CD4-positive, CD25-positive, alpha-beta regulatory T cell (primary cell): ENCODE measurements at regions not wholly inside any gene's neighbourhood (a gene's known extent, or its start where the extent isn't known, plus 50 kb on each side); places are given as distances from the start of the nearest gene placed in this dataset.

ENCODE experiments used
- ATAC-seq, 2 donors: fragments of 150-1000 bp; cut with Tn5 transposase; one replicate each; pipeline ENCODE4 v1.10.0; 2021; ENCODE audit warnings: low read depth in 2 of 2, moderate number of reproducible peaks in 2 of 2, moderate library complexity in 1 of 2
- DNase-seq, 3 donors: peaks; one replicate each; pipeline versions ENCODE4 v3.0.0 to v3.0.0-alpha.2; 2012 to 2022; ENCODE audit warnings: mixed read lengths in 1 of 3
- H3K27ac ChIP-seq: one replicate; pipeline ENCODE4 v1.7.0; 2013; ENCODE audit warnings: mild to moderate bottlenecking, low read length; ENCODE audit not compliant: insufficient read depth, poor library complexity, severe bottlenecking
- H3K27me3 ChIP-seq: one replicate; pipeline ENCODE4 v1.7.0; 2013; ENCODE audit warnings: low read length; ENCODE audit not compliant: control insufficient read depth, insufficient read depth
- H3K36me3 ChIP-seq: one replicate; pipeline ENCODE4 v1.7.0; 2013; ENCODE audit warnings: mild to moderate bottlenecking, low read length, moderate library complexity; ENCODE audit not compliant: control insufficient read depth, insufficient read depth
- H3K4me1 ChIP-seq: 2 replicates; pipeline ENCODE4 v1.7.0; 2013; ENCODE audit warnings: mild to moderate bottlenecking, low read length; ENCODE audit not compliant: insufficient read depth, control insufficient read depth, poor library complexity, severe bottlenecking
- H3K4me3 ChIP-seq: one replicate; pipeline ENCODE4 v1.7.0; 2013; ENCODE audit warnings: low read depth, mild to moderate bottlenecking, low read length, moderate library complexity
- H3K9me3 ChIP-seq, 2 experiments: 1 replicate in 1 of 2; 2 replicates in 1 of 2; pipeline ENCODE4 v1.7.0; 2013; ENCODE audit warnings: low read length in 2 of 2, mild to moderate bottlenecking in 1 of 2, moderate library complexity in 1 of 2; ENCODE audit not compliant: control insufficient read depth in 2 of 2
- H3K27ac Mint-ChIP-seq, 3 donors: one replicate each; pipeline ENCODE4 v1.8.0; 2020 to 2022; ENCODE audit warnings: mild to moderate bottlenecking in 3 of 3, mixed read lengths in 3 of 3, moderate library complexity in 2 of 3
- H3K27me3 Mint-ChIP-seq: one replicate; pipeline ENCODE4 v1.8.0; 2022; ENCODE audit warnings: mild to moderate bottlenecking, mixed read lengths
- H3K36me3 Mint-ChIP-seq: one replicate; pipeline ENCODE4 v1.8.0; 2020; ENCODE audit warnings: mixed read lengths
- H3K4me1 Mint-ChIP-seq, 4 donors: one replicate each; pipeline ENCODE4 v1.8.0; 2020 to 2022; ENCODE audit warnings: mixed read lengths in 4 of 4, mild to moderate bottlenecking in 1 of 4
- H3K4me3 Mint-ChIP-seq, 4 donors: one replicate each; pipeline ENCODE4 v1.8.0; 2020 to 2022; ENCODE audit warnings: mild to moderate bottlenecking in 4 of 4, mixed read lengths in 4 of 4, moderate library complexity in 3 of 4
- H3K9me3 Mint-ChIP-seq, 7 donors: one replicate each; pipeline ENCODE4 v1.8.0; 2020 to 2022; ENCODE audit warnings: mixed read lengths in 7 of 7, mild to moderate bottlenecking in 3 of 7, moderate library complexity in 2 of 7

DNA sequence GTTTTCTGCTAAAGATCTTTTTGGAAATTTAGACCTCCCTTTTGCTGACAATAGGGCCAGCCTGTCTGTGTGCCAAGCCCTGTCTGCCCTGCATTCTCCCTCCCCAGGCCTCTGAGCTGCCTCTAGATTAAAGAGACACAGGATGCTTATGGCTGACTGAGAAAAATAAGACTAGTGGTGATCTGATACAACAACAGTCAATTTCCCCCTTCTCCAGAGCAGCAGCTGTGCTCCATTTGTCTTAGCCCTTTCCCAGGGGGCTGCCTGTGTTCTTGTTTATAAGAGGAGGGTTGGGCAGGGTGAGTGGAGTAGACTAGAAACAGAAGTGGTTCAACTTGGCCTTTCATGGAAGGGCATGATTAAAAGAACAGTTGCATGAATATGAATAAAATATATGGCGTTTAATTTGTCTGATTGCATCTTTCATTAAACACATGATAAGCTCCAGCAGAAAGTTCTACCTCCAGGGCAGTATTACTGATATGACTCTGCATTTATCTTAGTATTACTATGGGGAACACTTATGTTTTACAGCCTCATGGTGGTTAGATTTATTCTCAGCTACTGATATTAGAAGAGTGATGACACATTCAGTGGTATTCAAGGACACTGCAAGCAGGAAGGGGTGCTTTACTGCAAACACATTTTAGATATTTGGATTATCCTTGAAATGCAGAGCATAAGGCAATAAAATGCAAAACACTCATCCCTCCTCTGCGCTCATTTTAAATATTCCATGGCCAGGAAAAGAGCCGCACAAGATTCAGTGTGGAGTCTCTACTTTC is 150.2 kb upstream of the CLEC14A start:
- Histone ChIP-seq H3K27ac (no peak overlapping the region), H3K36me3 (no peaks in the 10 kb centered on the region), H3K4me1 (no peaks in the 10 kb centered on the region), H3K4me3 (no peak overlapping the region), H3K27me3 (no peaks in the 10 kb centered on the region), H3K9me3 (no peaks in the 10 kb centered on the region)
- Mint-ChIP-seq H3K27ac (no peak overlapping the region), H3K4me3 (no peak overlapping the region), H3K36me3 (no peaks in the 10 kb centered on the region), H3K9me3 (no peaks in the 10 kb centered on the region), H3K27me3 (peaks cover 10% of the 10 kb centered on the region), H3K4me1 (no peaks in the 10 kb centered on the region)
- DNase-seq (no peak), ATAC-seq (no peak)

DNA sequence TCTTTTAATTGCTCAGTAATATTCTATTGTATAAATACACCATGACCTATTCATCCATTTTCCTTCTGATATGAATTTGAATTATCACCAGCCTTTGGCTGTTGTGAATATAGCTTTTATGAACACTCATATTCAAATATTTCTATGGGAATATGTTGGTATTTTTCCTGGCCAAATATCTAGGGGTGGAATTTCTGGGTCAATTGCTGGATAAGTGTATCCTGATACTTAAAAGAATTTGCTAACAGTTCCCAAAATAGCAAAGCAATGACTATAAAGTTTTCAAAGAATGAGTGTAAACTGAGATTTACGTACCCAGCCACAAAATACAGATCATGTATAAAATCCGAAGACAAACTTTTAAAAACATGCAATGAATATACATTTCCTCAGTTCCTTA is 148.7 kb upstream of the CLEC14A start:
- no peak overlapping the region for H3K27ac Mint-ChIP-seq
- no peaks in the 10 kb centered on the region for H3K9me3 Mint-ChIP-seq
- ATAC-seq (no peak), DNase-seq (no peak)
- H3K4me1 ChIP-seq: no peaks in the 10 kb centered on the region
- no peak overlapping the region for H3K27ac ChIP-seq
- H3K4me3 Mint-ChIP-seq: no peak overlapping the region
- H3K27me3 ChIP-seq: no peaks in the 10 kb centered on the region
- no peaks in the 10 kb centered on the region for H3K4me1 Mint-ChIP-seq
- no peaks in the 10 kb centered on the region for H3K9me3 ChIP-seq
- no peak overlapping the region for H3K4me3 ChIP-seq
- no peaks in the 10 kb centered on the region for H3K36me3 Mint-ChIP-seq
- peaks cover 8% of the 10 kb centered on the region for H3K27me3 Mint-ChIP-seq
- no peaks in the 10 kb centered on the region for H3K36me3 ChIP-seq

DNA sequence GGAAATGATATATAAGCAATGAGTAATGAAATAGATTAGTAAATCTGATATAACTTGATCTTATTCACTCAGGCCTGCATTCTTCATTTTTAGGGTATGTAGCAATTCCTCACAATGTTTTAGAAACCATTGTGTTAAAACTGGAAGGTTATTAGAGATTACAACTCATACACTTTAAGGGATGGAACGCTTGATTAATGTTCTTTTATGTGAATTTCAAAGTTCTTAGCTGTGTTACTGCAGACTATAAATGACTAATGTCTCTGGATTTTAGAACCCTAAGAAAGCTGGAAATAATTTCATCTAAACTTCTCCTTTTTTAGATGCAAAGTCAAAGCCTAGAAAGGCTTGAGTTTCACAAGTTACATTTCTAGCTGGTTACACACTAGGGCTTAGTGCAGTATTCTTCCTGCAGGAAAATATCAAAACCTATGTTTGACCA is 148.2 kb upstream of the CLEC14A start:
- Histone ChIP-seq H3K36me3 (no peaks in the 10 kb centered on the region), H3K27me3 (no peaks in the 10 kb centered on the region), H3K9me3 (no peaks in the 10 kb centered on the region), H3K27ac (no peak overlapping the region), H3K4me3 (no peak overlapping the region), H3K4me1 (no peaks in the 10 kb centered on the region)
- DNase-seq (no peak), ATAC-seq (no peak)
- peaks cover 0 to 2% (median 0%) of the 10 kb centered on the region in 7 donors for H3K9me3 Mint-ChIP-seq
- no peak overlapping the region for H3K27ac Mint-ChIP-seq
- H3K27me3 Mint-ChIP-seq: peaks cover 8% of the 10 kb centered on the region
- no peaks in the 10 kb centered on the region for H3K4me1 Mint-ChIP-seq
- H3K36me3 Mint-ChIP-seq: no peaks in the 10 kb centered on the region
- H3K4me3 Mint-ChIP-seq: no peak overlapping the region

DNA sequence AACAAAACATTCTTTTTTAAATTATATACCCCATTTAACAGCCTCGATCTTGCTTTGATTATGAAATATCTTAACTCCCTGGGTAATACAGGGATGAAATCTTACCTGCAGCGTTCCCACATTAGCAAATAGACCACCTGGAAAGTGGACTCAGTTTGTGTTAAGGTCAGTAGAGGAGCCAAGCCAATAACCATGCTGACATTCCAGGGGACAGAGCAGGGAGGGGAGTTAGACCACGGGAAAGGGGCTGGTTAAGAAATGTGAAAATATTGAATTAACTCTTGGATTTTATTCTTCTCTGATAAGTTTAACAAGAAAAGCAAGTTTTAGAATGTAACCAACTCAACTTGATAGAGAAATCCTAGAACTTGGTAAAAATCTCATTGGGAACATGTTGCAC is 144.9 kb upstream of the CLEC14A start:
- Mint-ChIP-seq H3K9me3 (peaks cover 0 to 3% (median 0%) of the 10 kb centered on the region in 7 donors), H3K27ac (no peak overlapping the region), H3K27me3 (peaks cover 8% of the 10 kb centered on the region), H3K4me3 (no peak overlapping the region), H3K36me3 (no peaks in the 10 kb centered on the region), H3K4me1 (no peaks in the 10 kb centered on the region)
- ATAC-seq: no peak
- Histone ChIP-seq H3K36me3 (no peaks in the 10 kb centered on the region), H3K27ac (no peak overlapping the region), H3K4me3 (no peak overlapping the region), H3K27me3 (peaks cover under 1% of the 10 kb centered on the region), H3K4me1 (no peaks in the 10 kb centered on the region), H3K9me3 (no peaks in the 10 kb centered on the region)
- no peak for DNase-seq

DNA sequence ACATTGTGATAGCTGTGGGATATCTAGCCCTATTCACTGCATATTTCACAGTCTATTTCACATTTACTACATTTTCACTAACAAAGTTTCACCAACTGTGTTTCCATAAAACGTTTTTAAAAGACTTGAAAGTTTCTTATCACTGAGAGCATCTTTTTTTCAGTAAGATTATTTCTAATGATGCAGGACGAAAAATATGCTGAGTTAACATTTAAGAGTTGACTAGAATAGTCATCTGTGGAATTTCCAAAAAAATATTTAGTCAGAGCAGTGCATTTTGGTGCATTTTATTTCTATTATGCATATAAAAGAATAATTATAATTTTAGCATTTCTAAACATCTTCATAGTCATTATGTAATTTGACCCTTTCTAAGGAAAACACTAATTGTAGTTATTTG is 143.8 kb upstream of the CLEC14A start:
- H3K9me3 Mint-ChIP-seq: peaks cover 0 to 3% (median 0%) of the 10 kb centered on the region in 7 donors
- H3K36me3 Mint-ChIP-seq: no peaks in the 10 kb centered on the region
- no peaks in the 10 kb centered on the region for H3K36me3 ChIP-seq
- no peaks in the 10 kb centered on the region for H3K9me3 ChIP-seq
- ATAC-seq: no peak
- H3K4me3 ChIP-seq: no peak overlapping the region
- no peak overlapping the region for H3K27ac Mint-ChIP-seq
- no peaks in the 10 kb centered on the region for H3K4me1 Mint-ChIP-seq
- H3K27me3 ChIP-seq: peaks cover 2% of the 10 kb centered on the region
- H3K27me3 Mint-ChIP-seq: peaks cover 7% of the 10 kb centered on the region
- no peak overlapping the region for H3K27ac ChIP-seq
- DNase-seq: no peak
- H3K4me1 ChIP-seq: no peaks in the 10 kb centered on the region
- no peak overlapping the region for H3K4me3 Mint-ChIP-seq

DNA sequence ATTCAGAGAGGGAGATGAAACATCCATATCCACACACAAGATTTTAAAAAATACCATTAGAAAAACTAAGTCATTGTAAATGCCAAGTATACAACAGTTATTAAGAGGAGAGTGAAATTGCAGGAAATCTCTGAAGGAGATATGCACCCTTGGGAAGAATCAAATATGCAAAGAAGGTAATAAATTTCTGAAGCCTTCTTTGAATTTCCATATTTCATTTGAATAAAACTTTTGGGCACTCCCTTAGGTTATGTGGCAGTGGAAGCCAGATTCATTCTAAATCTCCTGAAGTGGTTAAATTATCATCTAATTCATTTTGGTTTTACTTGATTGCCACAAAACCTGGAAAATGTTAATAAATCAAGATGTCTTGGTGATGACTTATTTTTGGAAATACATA is 138.9 kb upstream of the CLEC14A start:
- Histone ChIP-seq H3K9me3 (no peaks in the 10 kb centered on the region), H3K27me3 (peaks cover 2% of the 10 kb centered on the region), H3K27ac (no peak overlapping the region), H3K4me3 (no peak overlapping the region), H3K4me1 (no peaks in the 10 kb centered on the region), H3K36me3 (no peaks in the 10 kb centered on the region)
- DNase-seq (no peak), ATAC-seq (no peak)
- no peak overlapping the region for H3K4me3 Mint-ChIP-seq
- H3K27ac Mint-ChIP-seq: no peak overlapping the region
- H3K36me3 Mint-ChIP-seq: no peaks in the 10 kb centered on the region
- peaks cover 0 to 11% (median 0%) of the 10 kb centered on the region in 7 donors for H3K9me3 Mint-ChIP-seq
- H3K27me3 Mint-ChIP-seq: no peaks in the 10 kb centered on the region
- no peaks in the 10 kb centered on the region for H3K4me1 Mint-ChIP-seq

DNA sequence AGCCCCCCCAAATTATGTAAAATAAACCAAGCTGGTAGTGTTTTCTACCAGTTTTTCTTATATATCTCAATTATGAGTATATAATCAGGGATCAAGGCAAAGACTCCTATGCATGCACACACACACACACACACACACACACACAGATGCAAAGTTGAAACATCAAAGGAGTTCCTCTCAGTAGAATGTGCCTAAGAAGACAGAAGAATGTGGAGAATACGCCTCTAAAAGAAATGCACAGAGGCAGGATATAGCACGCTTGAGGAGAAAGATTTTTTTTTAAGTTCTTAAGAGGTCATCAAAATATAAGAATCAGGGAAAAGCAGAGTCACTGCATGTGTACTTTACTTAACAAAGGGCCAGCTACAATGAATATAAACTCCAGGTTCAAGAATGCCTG is 138.2 kb upstream of the CLEC14A start:
- Mint-ChIP-seq H3K27ac (no peak overlapping the region), H3K9me3 (peaks cover 0 to 11% (median 0%) of the 10 kb centered on the region in 7 donors), H3K36me3 (no peaks in the 10 kb centered on the region), H3K27me3 (no peaks in the 10 kb centered on the region), H3K4me3 (no peak overlapping the region), H3K4me1 (no peaks in the 10 kb centered on the region)
- Histone ChIP-seq H3K9me3 (no peaks in the 10 kb centered on the region), H3K4me1 (no peaks in the 10 kb centered on the region), H3K4me3 (no peak overlapping the region), H3K27ac (no peak overlapping the region), H3K36me3 (no peaks in the 10 kb centered on the region), H3K27me3 (peaks cover 2% of the 10 kb centered on the region)
- DNase-seq (no peak), ATAC-seq (no peak)

DNA sequence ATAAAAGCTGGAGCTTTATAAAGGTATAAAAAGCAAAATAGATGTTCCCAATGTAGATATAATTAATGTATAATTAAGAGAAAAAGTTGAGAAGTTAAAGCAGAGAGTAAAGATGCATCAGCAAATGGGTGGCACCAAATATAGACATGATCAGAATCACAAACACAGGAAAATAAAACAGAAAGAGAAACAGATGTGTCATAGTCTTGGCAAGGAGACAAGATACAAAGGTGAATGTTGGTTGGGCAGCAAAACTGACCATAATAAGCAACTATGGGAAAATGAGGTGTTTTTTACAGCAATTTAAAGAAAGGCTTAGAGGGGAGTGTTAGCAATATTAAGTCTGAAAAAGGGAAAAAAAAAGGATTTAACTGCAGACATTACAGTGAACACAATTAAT is 135.4 kb upstream of the CLEC14A start:
- Histone ChIP-seq H3K9me3 (no peaks in the 10 kb centered on the region), H3K36me3 (no peaks in the 10 kb centered on the region), H3K27ac (no peak overlapping the region), H3K27me3 (peaks cover 2% of the 10 kb centered on the region), H3K4me3 (no peak overlapping the region), H3K4me1 (no peaks in the 10 kb centered on the region)
- Mint-ChIP-seq H3K27ac (no peak overlapping the region), H3K9me3 (peaks cover 0 to 11% (median 0%) of the 10 kb centered on the region in 7 donors), H3K4me1 (no peaks in the 10 kb centered on the region), H3K4me3 (no peak overlapping the region), H3K27me3 (no peaks in the 10 kb centered on the region), H3K36me3 (no peaks in the 10 kb centered on the region)
- ATAC-seq (no peak), DNase-seq (no peak)
